Gastroesophageal sphincter (tissue), 3 donors: ENCODE measurements at regions not wholly inside any gene's neighbourhood (a gene's known extent, or its start where the extent isn't known, plus 50 kb on each side); places are given as distances from the start of the nearest gene placed in this dataset.

ENCODE experiments used
- CTCF ChIP-seq, 4 experiments: fragments of 200-600 bp in 2 of 4; fragments of 450-650 bp in 2 of 4; sonication (generic) in 1 of 4; IDR thresholded peaks; one replicate each; pipeline ENCODE4 v1.5.1; 2017 to 2019; ENCODE audit warnings: antibody characterized with exemption in 4 of 4, mild to moderate bottlenecking in 2 of 4, moderate library complexity in 2 of 4
- EP300 ChIP-seq: sonication (generic); formaldehyde crosslinking; IDR thresholded peaks from one replicate; pipeline ENCODE4 v1.6.1; 2017; ENCODE audit warnings: antibody characterized with exemption, mild to moderate bottlenecking
- POLR2A ChIP-seq, 2 donors: fragments of 450-650 bp; IDR thresholded peaks; one replicate each; pipeline ENCODE4 v1.6.1; 2017; ENCODE audit warnings: antibody characterized with exemption in 2 of 2, mild to moderate bottlenecking in 2 of 2, moderate library complexity in 1 of 2

DNA sequence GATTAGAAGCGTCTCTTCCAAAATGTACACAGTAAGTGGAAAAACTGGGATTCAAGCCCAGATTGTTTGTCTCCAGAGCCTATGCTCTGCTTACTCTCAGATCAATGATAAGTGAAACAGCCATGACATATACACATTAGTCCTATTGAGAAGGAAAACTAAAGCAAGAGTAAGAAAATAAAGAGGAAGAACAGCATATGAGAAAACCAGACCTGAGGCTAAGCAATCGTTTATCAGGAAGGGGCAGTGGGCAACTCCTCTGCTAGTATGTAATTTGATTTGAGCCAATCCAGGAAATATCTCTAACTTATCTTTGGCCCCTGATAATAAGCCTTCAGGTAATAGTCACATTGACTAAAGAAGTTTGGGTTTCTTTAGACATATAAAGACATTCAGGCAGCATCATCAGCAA lies 789.9 kb upstream of the C9orf72 start:
- TF ChIP-seq CTCF (IDR thresholded peaks at IDR 0.05) = no peak
- no peak for TF ChIP-seq POLR2A (IDR thresholded peaks at IDR 0.05)
- TF ChIP-seq EP300 = no peak
